Renal cortex interstitium (tissue), 11 donors: ENCODE measurements at regions not wholly inside any gene's neighbourhood (a gene's known extent, or its start where the extent isn't known, plus 50 kb on each side); places are given as distances from the start of the nearest gene placed in this dataset.

Experiments
- DNase-seq, 11 donors: peaks; one replicate each; pipeline ENCODE4 v3.0.0-alpha.2; 2013; ENCODE audit warnings: low read depth in 9 of 11, low spot score in 4 of 11; ENCODE audit errors: extremely low read depth in 1 of 11

DNA sequence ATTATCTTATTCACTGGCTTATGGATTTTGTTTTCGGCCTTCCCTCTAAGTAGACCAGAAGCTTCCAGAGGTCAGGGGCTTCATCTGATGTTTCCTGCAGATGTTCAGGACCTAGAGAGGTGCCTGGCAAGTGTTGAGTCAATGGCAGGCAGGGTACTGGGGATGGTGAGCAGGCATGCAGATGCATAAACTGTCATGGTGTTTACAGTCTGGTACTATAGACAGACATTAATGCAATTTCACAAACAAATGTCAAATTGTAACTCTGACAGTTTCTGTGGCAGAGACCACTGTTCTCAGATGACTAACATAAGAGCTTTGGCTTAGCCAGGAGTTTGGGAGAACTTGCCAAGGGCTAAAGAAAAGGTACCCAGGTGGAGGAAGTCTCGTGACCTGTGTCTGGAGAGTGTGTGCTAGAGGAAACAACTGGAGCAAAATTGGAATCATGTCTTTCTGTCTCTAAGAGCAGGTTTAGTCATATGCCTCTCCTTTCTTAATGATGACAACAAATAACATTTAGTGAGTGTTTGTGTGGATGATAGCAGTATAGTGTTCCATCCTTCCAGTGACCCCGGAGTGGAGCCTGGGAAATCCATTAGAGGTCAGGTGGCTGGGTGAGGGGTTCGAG is 53.7 kb upstream of the TRAK1 start:
- DNase-seq = no peak

DNA sequence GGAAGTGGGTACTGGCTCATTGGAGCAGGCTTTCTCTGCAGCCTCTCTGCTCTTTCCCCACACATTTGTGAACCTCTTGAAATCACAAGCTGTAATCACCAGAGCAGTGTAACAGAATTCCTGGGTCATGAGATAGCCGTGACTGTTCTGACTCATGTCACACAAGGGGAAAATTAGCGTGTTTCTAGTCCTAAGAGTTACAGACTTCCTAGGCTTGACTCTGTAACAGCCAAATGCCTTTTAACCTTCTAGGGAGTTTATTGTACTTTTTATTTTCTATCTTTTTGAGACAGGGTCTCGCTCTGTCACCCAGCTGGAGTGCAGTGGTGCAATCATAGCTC is 54.7 kb upstream of the TRAK1 start:
- DNase-seq = peak in 2 of 11 donors; percentile 50 to 54

DNA sequence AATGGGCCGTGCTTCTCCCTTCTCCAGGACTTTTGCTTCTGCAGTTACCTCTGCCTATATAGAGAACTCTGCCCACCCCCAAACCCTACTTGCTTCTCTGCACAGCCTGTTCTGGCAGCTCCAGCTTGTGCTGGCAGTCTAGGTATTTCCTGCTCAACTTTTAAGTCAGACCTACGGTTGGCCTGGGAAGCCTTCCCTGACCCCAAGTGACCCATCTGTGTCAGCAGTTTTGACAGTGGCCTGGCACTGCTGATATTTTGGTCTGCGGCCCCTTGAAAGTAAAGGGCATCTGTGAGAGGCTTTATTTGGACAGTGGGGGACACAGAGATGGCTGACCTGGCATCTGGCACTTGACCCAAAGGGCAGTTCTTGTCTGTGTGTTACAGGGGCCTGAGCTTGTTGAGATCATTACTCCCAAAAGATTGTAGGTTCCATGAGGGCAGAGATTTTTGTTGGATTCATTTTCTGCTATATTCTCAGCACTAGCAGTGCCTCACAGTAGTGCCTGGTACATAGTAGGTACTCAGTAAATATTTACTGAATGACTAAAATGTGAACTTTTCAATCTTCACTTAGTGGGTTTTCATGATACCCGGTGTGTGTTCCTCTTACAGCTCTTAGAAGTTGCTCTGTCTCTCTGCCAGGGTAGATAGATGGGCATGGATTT is 55.2 kb upstream of the TRAK1 start:
- DNase-seq = no peak

DNA sequence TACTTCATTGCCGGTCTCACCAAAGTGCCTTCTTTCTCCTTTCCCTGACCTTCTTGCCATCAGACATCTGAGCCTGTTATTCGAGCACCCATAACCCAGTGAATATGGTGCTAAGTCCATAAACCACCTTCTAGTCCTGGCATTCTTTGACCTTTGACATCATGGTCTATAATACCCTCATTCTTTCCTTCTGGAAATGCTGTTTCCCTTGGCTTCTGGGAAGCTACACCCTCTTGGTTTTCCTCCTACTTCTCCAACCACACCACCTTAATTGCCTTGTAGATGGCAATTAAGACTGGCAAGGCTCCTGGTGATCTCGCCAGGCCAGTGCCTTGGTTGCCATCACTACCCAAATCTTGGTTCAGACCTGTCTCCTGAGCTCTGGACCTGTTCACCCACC is 56.1 kb upstream of the TRAK1 start:
- no peak for DNase-seq

DNA sequence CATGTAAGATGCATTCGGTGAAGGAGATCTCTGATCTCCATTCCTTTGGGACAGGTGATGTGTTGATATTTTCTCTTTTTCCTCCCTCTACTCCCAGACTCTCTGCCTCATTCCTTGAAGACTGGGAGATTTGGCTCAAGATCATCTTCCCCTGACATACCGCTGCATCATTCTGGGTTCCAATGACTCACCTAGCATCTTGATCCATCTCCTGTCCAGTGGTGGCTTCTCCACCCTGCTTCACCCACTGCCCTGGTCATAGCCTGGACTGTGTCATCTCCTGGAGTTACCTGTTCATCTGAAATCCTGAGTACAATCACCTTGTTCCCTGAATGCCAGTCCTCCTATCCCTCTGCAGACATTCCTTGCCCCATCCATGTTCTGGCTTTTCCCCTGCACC is 57.4 kb upstream of the TRAK1 start:
- DNase-seq = no peak

DNA sequence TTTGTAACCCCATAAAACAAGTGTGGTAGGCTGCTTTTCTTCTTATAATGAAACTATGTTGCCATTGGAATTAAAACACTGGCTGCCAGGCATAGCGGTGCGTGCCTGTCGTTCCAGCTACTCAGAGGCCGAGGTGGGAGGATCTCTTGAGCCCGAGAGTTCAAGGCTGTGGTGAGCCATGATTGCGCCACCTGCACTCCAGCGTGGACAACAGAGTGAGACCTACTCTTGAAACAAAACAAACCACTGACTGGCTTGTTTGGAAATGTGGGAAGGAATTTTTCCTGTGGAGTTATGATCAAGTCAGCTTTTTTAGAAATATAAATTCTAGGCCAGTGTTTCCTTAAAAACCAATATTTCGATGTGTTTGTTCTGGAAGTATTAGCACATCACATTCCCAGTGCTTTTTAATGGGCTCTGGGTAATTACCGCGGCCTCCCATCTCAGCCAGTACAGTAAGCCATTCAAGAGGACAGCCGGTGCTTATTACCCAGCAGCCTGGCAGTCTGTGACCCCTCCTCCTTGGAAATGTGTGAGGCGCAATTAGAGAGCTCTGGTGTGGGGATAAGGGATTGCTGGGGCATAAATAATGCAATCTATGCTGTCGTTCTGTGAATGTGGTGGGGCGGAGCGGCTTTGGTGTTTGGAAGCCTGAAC is 58.3 kb upstream of the TRAK1 start:
- peak in 2 of 11 donors; percentile 65 to 66 for DNase-seq

DNA sequence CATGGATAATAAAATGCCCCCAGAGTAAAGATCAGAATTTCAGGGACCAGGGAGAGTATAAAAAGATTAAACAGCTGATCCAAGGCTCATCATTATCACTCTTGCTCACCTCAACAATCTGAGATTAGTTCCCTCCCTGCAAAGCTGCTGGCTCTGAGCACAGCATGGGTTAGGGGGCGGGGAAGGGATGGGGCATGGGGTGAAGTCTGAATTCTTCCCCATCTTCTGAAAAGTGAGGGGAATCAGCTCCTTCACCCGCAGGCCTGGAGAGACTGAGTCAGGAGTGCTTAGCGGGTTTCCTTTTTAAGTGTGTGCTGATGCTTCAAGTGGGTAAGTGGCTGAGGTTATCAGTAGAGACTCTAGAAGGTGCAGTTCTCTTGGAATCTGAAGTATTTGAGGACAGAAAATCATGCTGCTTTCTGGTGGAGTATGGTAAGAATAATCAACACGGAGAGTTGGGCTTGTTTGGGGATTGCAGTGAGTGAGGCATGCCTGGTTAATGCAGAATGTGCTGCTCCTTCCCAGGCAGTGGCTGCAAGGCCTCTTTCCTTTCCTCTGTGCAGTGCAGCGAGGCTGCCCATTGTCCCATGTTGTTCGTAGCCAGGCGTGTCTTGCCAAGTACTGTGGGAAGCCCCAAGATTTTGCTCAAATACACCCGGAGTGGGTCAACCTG is 59.2 kb upstream of the TRAK1 start:
- DNase-seq = no peak

DNA sequence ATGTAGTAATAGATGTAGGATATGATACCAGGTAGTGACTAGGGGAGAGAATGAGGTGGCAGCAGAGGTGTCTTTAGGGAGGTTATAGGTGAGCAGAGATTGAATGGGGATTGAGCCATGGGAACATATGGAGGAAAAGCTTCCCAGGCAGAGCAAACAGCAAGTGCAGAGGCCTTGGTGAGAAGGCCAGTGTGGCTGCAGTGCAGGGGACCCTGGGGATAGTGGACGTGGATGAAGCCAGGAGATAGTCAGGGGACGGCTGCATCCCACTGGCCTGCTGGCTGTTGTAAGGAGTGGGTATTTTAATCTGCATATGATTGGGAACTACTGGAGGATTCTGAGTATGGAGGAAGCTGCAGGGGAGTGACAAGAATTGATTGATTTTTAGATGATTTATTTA is 62.7 kb upstream of the TRAK1 start:
- no peak for DNase-seq

DNA sequence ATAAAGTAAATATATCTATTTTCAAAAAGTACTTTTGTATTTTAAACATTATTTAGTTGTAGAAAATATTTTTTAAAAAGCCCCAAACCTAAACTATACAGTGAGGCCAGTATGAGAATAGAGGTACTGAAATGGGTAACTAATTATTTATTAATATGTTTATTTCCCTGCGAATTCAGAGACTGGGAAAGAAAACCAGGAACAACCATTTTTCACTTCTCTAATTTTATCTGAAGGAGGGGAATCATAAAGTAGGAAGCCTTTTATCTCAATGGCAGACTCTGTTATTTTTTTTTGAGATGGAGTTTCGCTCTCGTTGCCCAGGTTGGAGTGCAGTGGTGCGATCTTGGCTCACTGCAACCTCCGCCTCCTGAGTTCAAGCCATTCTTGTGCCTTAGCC is 63.6 kb upstream of the TRAK1 start:
- no peak for DNase-seq

DNA sequence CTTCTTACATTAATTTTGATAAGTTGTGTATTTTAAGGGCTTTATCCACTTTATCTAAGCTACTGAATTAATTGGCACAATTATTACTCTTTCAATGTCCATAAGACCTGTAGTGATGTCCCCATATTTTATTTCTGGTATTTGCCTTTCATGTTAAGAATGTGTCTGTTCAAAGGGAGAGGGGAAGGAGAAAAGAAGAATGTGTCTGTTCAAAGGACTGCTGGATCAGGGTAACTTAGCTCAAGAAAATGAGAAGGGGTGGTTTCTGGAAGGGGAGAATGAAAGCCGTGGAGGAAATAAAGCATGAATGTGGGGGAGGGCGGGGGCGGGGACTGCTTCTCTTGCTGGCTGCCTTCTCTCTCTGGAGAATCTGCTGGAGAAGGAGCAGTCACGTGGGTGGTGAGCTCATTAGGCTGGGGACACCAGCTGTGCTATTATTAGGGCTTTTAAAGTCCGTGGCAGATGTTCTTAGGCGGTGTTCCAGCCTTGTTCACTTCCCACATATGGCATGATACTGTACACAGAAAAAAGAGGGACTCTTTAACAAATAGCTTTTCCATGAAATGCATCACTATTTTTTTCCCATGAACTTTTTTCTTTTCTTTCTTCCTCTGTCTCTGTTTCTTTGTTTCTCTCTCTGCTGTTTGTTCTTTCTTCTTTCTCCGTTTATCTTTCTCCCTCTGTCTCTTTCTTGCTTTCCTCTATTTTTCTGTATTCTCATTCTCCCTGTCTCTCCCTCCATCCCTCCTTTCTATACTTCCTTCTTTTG is 63.7 kb upstream of the ULK4 start:
- peak in 9 of 11 donors; percentile 83 to 97 (median 94) for DNase-seq

DNA sequence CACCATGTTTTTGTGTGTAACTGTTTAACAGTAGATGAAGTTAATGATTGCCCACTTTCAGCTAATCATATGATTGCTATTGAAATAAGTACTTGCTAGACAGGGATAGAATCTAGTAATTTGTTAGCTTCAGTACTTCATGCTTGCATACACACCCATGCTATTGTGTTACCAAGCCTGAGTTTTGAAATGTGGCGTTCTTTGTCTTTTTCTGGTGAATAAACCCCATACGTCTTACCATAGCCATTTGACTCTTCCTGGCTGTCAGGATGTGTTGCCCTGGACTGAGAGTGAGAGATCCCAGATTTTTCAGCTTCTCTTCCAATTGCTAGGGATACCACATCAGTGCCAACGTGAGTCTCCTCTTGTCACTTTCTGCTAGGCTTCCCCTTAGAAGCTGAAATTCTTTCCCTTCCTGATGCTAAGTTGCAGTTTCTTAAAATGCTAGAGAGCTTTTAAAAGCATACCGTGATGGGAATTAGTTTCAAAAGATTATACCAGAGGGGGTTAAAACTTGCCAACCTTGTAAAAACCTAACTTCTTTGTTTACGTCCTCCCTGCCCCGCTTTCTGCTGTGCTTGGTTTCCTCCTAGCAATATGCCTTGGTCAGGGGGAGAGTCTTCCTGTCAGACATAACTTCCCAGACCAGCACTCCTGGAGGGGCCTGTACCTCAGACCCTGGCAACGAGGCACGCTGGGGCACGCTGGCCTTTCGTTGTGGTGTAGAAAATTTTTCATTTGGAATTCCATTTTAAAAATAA is 62.9 kb upstream of the ULK4 start:
- DNase-seq = peak in 1 of 11 donors; percentile 60

DNA sequence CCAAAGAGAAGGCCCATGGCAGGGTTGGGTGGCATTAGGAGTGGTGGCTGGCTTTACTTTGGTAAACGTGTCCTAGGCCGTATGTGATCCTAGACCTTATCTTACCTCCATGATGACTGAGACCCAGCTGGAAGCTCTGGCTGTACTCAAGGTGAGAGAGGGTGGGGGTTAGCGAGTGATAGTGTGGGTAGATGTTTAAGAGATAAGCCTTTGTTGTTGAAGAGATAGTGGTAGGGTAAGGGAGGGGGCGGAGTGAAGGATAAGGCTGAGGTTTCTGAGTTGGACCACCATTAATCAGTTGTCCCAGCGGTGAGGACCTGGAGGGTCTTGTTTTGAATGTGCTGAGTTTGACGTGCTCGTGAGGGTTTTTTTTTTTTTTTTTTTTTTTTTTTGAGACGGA is 61.5 kb upstream of the ULK4 start:
- DNase-seq = no peak

DNA sequence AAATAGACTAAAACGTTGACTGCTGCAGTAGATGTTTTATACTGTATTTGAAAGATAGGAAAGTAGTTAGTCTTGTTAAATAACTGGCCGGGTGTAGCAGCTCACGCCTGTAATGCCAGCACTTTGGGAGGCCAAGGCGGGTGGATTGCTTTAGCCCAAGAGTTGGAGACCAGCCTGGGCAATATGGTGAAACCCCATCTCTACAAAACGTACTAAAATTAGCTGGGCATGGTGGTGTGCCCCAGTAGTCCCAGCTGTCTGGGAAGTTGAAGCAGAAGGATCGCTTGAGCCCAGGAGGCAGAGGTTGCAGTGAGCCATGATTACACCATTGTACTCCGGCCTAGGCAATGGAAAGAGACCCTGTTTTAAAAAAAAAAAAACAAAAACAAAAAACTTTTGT is 60.5 kb upstream of the ULK4 start:
- no peak for DNase-seq

DNA sequence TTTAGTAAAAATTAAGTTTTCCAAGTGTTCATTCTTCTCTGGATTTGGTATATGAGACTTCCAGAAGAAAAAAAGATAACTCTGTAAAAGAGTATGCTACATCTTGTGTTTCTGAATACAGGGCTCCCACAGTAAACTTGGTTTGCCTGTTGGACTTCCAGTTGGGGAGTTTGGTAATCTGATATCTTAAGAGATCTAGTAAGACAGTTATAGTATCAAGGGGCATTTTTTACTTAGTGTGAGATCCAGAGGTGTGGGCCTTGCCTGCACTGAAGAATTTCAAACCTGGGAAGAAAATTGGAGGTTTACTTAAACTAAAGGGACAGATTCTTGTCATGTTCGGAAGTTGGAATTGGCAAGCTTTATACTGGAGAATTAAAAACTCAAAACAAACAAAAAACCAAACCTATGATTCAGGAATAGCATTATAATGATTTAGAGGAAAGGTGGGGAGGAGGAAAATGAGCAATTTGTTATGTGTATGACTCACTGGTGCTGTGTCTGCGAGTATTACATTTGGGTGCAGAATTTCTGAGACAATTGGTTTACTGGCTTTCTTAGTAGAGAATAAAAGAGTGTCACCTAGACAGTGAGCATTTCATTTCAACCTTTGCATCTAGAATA is 58.9 kb upstream of the ULK4 start:
- DNase-seq = no peak

DNA sequence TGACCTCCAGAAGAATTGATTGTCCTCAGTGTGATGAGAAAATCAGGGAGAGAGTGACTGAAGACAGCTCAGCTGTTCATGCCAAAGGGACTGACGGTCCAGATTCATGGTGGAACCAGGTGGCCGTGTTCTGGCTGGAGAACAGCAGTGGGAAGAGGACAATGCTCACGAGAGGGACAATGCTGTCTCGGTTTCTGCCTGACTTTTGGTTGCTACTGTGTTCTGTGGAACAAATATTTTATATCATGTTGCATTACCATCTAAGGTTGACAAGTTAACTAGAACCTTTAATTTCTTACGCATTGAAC is 58.0 kb upstream of the ULK4 start:
- DNase-seq = no peak

DNA sequence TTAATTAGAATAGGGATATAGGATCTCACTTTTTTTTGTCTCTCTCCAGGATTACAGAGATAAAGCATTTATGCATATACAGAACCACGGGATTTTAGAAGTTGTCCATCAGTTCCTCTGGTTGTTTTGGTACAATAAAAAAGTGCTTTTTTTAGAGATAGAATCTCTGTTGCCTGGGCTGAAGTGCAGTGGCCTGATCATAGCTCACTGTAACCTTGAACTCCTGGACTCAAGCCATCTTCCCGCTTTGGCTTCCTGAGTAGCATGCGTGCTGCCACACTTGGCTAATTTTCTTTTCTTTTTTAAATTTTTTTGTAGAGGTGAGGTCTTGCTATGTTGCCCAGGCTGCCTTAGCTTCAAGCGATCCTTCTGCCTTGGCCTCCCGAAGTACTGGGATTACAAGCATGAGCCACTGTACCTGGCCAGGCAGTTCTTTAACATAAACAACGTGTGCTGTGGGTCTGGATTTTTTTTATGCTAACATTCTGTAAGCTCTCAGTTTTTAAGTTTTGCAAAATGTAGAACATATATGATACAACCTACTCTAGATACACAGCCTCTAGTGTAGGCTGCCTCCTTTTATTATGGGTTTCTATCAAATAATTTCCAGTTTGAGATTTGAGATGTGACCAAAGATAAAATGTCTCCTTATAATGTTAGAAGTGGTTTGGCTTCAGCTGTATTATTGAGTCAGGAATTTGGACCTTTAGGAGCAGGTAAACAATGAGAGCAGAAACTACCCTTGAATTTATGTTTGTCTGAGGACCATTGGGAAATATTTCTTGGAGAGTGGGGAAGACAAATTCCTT is 57.4 kb upstream of the ULK4 start:
- no peak for DNase-seq

DNA sequence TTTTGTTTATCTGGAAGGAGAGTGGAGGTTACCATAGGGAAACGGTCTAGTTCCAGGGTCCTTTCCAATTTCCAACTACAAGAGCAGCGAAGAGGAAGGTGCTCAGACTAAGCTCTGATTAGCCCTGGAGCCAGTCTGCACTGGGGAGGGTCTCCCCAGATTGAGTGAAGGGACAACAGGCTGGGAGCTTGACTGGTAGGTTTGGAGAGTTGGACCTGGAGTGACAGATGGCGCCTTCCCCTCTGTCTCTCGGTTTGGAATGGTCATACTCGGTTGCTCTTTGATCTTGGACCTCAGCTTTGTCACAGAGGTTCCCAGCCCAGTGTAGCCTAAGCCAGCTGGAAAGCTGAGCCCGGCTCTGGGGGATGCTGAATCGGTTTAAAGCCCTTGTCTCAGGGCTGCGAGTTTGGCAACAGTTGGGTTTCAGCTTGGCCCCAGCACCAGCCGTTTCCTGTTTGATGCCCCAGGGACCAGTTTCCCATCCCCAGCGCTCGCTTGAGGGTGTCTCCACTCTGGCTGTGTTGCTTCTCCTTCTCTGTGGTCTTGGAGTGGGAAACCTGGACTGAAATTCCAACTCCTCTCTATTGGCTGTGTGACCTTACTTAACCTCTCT is 53.1 kb upstream of the ULK4 start:
- DNase-seq = peak in 2 of 11 donors; percentile 29 to 36
